PFSK-1 (cell line): ENCODE measurements at regions not wholly inside any gene's neighbourhood (a gene's known extent, or its start where the extent isn't known, plus 50 kb on each side); places are given as distances from the start of the nearest gene placed in this dataset.

Source experiments
- FOXP2 ChIP-seq: optimal IDR thresholded peaks from 2 replicates; pipeline ENCODE3; 2011; ENCODE audit warnings: borderline replicate concordance, control low read depth, inconsistent platforms; ENCODE audit not compliant: insufficient read depth; ENCODE audit errors: extremely low read length, extremely low read depth
- POLR2AphosphoS5 ChIP-seq: IDR thresholded peaks from 2 replicates; pipeline ENCODE4 v1.6.1; 2012; ENCODE audit warnings: low read depth, mild to moderate bottlenecking, control low read depth, low read length, moderate library complexity
- REST ChIP-seq, 2 experiments: IDR thresholded peaks; 2 replicates each; pipeline versions ENCODE4 v1.6.1 to v1.8.0; 2011 to 2012; ENCODE audit warnings: low read depth in 2 of 2, low read length in 2 of 2, control low read depth in 1 of 2, inconsistent platforms in 1 of 2, mild to moderate bottlenecking in 1 of 2, moderate library complexity in 1 of 2; ENCODE audit not compliant: insufficient read depth in 1 of 2
- SIN3A ChIP-seq: IDR thresholded peaks from 2 replicates; pipeline ENCODE4 v1.6.1; 2012; ENCODE audit warnings: mild to moderate bottlenecking, low read length, moderate library complexity, borderline replicate concordance; ENCODE audit not compliant: insufficient read depth
- TAF1 ChIP-seq: IDR thresholded peaks from 2 replicates; pipeline ENCODE4 v1.6.1; 2012; ENCODE audit warnings: low read length, control low read depth, borderline replicate concordance; ENCODE audit not compliant: insufficient read depth

GRCh38 chr4:38537666-38538065 is 126.3 kb upstream of the KLF3 start:
- TF ChIP-seq REST (IDR thresholded peaks at IDR 0.05; ENCODE audit: insufficient read depth in 1 of 2, low read depth in 2 of 2, low read length in 2 of 2) (no peak), SIN3A (no peak), FOXP2 (no peak), TAF1 (no peak), POLR2AphosphoS5 (no peak)

DNA sequence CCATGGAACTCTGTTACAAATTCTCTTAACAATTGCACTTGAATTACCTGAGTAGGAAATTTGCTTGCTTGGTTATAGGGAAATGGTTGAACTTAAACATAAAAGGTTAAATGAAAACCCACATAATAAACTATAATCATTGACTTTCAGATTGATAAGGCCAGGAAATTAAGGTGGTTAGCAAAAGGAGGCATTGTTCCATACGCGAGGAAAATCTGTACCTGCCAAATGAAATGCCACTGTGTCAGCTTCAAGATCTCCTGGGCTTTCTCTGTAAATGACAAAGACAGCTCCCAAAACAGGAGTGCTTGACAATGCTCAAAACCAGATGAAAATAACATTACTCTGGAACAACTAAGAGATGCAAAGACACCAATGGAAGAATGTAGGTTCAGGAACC is 125.5 kb upstream of the KLF3 start:
- TF ChIP-seq FOXP2 (no peak), SIN3A (no peak), TAF1 (no peak)

DNA sequence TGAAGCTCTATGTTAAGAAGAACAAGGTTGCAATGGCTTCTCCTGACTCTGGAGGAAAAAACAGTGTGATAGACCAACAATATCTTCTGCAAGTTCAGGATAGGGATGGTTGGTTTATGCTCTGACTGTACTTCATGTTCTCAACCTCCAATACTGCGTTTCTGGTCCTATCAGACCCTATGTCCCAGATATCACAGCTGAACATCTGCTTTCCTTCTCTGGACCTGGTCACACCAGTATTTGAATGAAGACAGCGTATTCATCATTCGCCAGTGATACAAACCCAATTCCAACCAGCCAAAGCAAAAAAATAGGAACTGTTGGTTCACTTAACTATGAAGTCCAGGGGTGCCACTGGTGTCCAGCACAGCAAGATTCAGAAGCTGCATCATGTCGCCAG is 124.5 kb upstream of the KLF3 start:
- no peak for TF ChIP-seq FOXP2
- no peak for TF ChIP-seq REST (IDR thresholded peaks at IDR 0.05; ENCODE audit: insufficient read depth in 1 of 2, low read depth in 2 of 2, low read length in 2 of 2)
- no peak for TF ChIP-seq TAF1
- no peak for TF ChIP-seq SIN3A
- TF ChIP-seq POLR2AphosphoS5 = no peak

- TF ChIP-seq REST (IDR thresholded peaks at IDR 0.05; ENCODE audit: insufficient read depth in 1 of 2, low read depth in 2 of 2, low read length in 2 of 2) = no peak
- TF ChIP-seq SIN3A = no peak
- TF ChIP-seq TAF1 = no peak
- no peak for TF ChIP-seq FOXP2
- no peak for TF ChIP-seq POLR2AphosphoS5
Observed at GRCh38 chr4:38547052-38547451, 116.9 kb upstream of the KLF3 start.

GRCh38 chr4:38548256-38548655 is 115.7 kb upstream of the KLF3 start:
- no peak for TF ChIP-seq REST (IDR thresholded peaks at IDR 0.05; ENCODE audit: insufficient read depth in 1 of 2, low read depth in 2 of 2, low read length in 2 of 2)
- no peak for TF ChIP-seq POLR2AphosphoS5
- TF ChIP-seq FOXP2 = no peak
- no peak for TF ChIP-seq SIN3A
- TF ChIP-seq TAF1 = no peak
